ENCODE measurements at regions not wholly inside any gene's neighbourhood (a gene's known extent, or its start where the extent isn't known, plus 50 kb on each side); places are given as distances from the start of the nearest gene placed in this dataset.

- TF ChIP-seq, protein P1, sequence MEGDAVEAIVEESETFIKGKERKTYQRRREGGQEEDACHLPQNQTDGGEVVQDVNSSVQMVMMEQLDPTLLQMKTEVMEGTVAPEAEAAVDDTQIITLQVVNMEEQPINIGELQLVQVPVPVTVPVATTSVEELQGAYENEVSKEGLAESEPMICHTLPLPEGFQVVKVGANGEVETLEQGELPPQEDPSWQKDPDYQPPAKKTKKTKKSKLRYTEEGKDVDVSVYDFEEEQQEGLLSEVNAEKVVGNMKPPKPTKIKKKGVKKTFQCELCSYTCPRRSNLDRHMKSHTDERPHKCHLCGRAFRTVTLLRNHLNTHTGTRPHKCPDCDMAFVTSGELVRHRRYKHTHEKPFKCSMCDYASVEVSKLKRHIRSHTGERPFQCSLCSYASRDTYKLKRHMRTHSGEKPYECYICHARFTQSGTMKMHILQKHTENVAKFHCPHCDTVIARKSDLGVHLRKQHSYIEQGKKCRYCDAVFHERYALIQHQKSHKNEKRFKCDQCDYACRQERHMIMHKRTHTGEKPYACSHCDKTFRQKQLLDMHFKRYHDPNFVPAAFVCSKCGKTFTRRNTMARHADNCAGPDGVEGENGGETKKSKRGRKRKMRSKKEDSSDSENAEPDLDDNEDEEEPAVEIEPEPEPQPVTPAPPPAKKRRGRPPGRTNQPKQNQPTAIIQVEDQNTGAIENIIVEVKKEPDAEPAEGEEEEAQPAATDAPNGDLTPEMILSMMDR (IDR thresholded peaks at IDR 0.05), result no peak
- TF ChIP-seq EP300 (IDR thresholded peaks at IDR 0.05; ENCODE audit: low read depth) (no peak), POLR2A (IDR thresholded peaks at IDR 0.05) (no peak)
Measured at GRCh38 chr5:126069329-126069728, 353.9 kb upstream of the GRAMD2B start.
